ENCODE measurements at regions not wholly inside any gene's neighbourhood (a gene's known extent, or its start where the extent isn't known, plus 50 kb on each side); places are given as distances from the start of the nearest gene placed in this dataset.

DNA sequence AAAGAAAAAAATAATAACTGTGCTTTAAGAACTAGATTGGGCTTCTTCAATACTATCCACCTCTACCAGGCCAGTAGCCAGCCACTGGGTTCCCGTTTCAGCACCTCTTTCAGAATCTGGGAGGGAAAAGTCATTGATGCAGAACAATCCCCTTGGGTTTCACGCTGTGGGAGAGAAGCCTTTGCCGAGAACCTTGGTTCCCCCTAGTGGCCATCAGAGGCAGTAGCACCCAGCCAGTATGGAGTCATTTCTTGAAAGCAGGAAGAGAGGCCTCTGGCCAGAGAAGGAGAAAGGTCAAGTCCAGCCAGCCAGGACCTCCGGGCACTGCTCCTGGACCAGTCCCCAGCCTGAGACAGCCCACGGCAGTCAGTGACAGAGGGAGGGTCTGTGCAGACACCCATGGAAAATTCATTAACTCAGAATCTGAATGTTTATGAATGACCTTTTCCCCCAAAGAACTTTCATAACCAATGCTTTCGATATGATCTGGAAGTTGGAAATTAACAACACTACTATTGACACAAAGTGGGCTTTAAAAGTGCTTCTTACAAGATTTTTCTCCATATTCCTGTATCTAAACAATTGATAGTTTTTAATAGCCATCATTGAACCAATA lies 51.2 kb upstream of the CDH5 start:
- peak; percentile 67 for DNase-seq (ENCODE audit: low read depth)

DNA sequence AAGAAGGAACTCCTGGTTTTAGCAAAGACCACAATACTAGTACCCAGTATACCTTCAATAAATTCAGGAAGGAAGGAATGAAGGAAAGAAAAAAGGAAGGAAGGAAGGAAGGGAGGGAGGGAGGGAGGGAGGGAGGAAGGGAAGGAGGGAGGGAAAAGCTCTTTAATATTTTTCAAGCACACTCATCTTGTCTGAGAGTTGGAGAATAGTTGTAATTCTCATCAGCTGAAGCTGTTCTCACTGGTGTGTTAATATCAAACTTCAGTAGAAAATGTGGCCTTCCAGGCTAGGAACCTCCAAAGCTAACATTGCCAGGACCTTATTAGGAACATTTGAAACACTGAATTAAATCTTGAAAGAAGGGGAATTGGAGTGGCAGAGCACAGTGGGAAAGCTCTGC lies 55.2 kb upstream of the CDH5 start:
- no peak for DNase-seq (ENCODE audit: low read depth)

DNA sequence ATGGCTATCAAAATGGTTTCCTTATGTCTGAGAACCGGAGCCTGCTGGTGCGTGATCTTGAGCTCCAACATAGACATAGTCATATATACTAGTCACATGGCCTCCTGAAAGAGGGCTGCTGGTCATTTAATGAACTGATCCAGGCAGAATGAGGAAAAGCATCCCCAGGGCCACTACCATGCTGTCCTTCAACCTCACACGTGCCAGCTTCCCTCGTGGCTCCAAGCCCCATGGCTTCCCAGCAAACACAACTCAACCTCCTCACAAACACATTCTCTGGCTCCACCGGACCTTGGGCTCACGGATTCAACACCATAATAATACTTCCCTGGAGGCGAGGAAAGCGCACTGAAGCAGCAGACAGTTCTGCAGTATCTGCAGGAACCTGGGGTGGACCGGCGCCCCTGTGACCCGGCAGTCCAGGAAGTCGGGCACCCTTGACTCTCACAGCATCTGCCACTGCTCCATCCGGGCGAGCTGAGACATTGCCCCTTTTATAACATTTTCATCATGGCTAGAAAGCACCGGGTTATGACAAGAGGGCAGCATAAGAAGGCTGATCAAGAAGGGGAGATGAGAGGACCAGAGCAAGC lies 57.2 kb upstream of the CDH5 start:
- no peak for DNase-seq (ENCODE audit: low read depth)

DNA sequence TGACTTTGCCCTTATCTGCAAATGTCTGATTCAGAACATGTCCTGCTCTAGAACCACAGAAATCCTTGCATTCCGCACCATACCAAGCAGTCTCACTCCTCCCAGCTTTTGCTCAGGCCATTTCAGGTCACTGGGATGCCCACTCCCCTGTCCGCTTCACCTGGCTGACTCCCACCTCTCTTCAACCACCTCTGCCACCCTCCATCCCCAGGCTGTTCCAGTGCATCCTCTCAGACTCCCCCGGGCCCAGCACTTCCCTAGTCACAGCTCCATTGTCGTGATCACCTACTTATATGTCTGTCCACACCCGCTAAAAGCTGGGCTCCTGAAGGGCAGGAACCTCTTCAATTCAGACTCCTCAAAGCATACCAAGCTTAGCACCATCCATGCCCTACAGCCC lies 58.4 kb upstream of the CDH5 start:
- DNase-seq (ENCODE audit: low read depth), result no peak

DNA sequence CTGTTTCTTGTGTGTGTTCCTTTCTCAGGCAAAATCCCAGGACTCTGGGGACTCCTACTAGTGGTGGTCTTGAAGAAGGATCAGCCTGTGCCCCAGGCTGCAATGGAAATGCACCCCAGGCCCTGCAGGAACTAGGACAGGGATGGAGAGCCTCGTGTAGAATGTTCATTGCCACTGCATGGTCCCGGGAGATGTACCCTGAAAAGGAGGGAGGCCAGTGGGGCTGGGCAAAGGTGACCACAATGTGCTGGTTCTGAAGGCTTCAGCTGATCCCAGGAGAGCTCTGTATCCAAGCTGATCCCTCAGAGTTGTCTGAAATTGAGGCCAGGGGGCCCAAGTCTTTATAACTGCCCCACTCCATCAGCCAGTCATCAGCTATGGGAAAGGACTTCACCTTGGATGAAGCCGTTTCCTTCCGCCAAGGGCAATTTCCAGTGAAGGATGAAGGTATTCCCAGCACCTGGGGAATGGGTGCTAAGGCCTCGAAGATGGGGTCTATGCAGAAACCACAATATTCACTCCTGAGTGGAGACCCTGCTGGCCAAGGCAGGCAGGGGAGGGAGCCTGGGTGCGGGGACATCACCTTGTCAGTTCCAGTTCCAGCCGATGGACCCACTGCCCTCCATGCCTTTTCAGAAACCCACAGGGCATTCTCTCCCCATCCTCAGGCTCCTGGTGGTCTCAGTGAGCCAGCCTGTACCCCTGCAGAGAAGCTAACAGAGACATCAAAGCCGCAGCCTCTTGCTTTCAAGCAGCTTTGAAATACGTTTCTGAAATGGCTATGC lies 59.9 kb upstream of the CDH5 start:
- no peak for DNase-seq (ENCODE audit: low read depth)

DNA sequence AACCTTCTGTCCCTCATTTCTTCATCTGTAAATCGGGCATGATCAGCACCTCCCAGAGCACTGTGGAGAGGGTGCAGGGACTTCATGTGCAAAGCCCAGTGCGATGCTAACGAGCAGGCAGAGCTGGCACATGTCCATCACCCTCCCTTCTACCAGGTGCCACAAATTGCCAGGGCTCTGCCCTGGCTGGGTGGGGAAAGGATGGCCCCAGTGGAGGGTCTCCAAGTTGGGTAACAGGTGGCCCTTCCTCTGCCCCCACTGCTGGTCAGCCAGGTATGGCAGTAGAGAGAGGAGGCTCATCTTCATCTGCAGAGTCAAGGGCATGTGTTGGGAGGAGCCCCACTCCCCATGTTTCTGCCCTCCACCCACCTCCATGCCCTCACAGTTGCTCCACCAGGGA lies 61.5 kb upstream of the CDH5 start:
- DNase-seq (ENCODE audit: low read depth), result no peak

DNA sequence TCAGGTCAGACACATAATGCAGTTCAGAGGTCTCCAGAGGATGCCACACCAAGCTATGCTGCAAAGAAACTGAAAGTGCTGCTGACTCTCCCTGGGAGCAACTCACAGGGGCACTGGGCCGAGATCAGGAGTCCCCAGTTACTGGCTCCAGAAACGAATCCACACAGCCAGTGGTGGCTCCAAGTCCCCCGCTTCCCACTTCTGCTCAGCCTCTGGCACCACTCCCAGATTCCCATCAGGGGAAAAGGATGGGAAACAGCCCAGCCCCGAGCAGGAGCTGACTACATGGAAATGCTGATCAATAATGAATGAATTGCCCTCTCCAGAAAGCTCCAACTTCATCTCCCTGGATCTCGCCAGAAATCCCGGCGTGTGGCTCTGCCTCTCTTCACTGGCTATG lies 62.3 kb upstream of the CDH5 start:
- no peak for DNase-seq (ENCODE audit: low read depth)

DNA sequence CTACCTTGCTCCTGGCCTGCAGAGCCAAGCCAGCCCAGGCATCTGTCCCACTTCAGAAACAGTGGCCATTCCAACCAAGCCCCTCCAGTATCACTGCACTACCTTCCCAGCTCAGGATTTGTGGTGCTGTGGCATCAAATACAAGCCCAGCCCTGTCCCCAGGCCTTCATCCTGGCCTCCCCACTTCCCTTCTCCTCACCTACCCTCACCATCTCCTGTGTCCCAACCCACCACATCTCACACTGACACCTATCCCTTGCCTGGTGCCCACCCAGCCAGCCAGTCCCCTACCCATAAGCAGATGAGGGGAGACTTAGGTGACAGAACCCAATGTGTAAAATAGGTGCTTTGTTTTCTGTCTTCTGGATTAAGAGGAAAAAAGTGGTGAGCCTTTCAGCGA lies 66.0 kb upstream of the CDH5 start:
- DNase-seq (ENCODE audit: low read depth), result no peak

DNA sequence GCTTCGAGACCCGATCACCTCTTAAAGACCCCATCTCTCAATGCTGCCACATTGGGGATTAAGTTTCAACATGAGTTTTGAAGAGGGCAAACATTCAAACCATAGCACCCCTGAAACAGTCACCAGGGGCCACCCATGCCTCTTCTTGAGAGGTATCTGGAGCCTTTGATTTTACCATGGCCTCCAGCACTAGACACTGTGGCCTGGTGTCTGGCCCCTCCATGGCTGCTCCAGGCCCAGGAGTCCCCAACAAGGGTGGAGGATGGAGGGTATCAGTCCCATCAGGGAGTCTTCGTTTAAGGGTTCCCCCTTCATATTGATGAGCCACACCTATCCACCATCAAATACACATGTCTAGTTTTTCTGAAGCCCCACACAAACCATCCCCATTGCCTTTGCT lies 66.5 kb upstream of the CDH5 start:
- no peak for DNase-seq (ENCODE audit: low read depth)

DNA sequence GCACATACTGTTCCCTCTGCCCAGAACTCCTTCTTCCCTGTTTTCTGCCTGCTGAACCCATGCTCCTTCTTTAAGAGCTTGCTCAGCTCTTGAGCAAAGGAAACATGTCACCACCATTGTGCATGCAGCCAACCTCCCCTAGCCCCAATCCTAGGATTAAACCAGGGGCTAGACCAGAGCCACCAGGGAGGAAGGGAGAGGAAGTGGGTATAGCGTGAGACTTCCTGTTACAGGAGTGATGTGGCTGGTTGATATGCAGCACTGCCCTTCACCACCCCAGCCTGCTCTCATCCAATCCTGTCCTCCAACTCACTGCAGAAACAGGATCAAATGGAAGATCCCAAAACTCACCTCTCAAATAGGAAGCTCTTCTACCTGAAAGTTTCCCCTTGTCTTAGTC lies 67.1 kb upstream of the CDH5 start:
- DNase-seq (ENCODE audit: low read depth), result no peak

DNA sequence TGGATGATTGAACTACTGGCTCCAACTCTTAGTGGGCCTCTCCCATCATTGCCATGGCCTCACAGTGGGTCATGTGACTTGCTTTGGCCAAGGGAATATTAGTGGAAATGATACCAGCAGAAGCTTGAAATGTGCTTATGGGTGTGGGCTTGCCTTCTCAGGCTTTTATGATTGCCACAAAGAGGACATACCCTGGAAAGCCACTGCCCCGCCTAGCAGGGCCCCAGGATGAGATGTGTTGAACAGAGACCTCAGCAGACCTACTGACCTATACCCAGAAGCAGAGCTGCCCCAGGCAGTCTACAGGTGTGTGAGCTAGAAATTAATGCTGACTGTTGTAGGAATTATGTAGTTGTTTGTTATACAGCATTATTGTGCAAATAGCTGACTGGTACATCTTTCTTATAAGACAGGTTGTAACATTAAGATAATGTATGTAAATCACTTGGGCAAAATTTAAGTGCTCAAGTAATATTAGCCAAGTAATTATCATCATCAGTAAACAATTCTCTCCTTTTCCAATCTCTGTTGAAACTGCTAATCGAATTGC lies 67.8 kb upstream of the CDH5 start:
- no peak for DNase-seq (ENCODE audit: low read depth)

DNA sequence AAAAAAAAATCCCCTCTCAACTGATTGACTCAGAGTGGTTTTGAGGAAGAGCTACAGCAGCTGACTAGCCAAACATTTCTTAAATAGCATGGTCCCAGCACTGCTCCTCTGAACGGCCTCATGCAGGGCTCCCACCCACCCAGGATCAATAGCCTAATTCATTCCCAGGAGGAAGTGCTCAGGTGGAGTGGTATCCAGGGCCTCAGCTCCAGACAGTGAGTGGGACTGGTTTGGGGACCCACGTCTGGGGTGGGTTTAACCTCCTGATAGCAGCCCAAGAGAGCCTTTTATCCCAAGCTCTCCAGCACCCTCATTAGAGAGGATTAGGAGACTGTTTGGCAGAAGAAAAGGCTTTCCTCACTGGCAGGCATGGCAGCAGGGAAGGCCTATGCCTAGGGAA lies 68.5 kb upstream of the CDH5 start:
- no peak for DNase-seq (ENCODE audit: low read depth)

DNA sequence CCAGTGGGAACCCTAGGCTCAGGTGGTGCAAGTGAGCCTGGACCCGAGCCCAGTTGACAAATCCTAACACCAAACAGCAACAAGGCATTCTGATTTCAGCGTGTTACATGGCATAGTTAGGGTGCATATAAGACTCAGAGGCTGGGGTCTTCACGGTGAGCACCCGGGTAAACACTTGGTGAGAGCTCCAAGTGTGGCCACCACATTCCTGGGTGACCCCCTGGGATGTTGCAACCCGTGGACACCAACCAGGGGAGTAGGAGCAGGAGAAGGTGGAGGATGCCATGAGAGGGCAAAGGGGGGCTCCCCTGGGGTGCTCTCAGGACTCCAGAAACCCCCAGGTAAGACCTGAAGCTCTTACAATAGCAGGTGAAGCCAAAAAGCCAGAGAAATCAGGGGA lies 69.9 kb upstream of the CDH5 start:
- no peak for DNase-seq (ENCODE audit: low read depth)

DNA sequence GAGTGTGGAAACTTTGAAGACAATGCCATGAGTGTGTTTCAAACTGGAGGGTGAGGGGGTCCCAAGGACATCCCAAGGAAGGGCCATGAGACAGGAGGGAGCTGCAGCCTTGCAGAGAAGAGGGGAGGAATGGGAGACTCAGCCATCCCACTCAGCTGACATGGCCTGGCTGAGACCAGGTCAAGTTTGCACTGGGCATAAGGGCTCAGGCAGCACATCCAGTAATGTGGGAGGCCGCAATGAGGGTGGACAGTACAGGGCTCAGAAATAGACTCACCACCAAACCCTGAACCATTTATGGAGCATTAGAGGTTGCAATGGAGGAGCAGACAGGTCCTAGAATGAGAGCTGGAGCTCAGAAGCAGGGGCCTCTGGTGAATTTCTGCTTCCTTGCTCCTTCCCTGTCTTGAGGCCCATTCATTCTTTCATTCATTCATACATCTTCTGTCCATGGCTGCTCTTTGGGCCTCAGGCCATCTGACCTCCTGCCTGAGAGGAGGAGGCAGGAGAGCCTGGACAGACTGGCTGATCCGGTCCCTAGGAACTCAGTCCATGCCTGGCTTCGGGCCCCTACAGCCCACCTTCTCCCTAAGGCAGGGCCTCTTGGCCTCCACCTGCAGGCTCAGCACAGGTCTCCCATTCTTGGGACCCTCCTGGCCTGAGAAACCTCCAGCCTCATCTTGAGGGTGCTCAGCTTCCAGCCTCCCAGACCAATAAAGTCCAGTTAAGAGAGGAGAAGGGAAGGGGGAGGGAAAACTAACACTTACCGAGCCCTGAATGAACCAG lies 70.5 kb upstream of the CDH5 start:
- no peak for DNase-seq (ENCODE audit: low read depth)

DNA sequence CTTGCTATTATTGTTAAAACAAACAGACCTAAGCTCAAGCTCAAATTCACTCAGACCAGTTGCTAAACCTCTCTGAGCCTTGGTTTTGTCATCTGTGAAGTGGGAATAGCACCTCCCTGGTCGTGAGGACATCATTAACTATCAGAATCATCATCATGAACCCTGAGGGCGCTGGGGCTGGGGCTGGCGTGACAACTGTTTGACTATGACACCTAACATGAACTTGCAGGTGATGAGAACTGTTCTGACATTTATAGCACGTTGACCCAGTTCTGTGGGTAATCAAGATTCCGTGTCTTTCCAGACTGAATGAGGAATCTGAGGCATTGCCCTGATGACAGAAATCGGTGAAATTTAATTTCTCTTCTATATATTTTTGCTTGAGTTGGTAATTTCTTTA lies 71.3 kb upstream of the CDH5 start:
- no peak for DNase-seq (ENCODE audit: low read depth)

DNA sequence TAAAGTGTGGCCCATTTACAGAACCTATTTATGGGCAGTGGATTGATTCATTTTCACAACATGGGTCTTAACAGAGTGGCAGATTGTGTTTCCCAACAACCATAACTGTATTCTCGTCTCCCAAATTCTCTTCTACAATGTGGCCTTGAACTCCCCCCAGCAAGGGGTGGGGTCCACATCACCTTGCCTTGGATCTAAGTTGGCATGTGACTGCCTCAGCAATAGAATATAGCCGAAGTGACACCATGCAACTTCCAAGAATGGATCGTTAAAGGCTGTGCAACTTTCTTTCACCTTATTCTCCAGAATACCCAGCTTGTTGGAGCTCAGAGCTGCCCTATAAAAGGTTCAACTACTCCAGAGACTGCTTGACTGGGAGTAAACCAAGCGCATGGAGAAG lies 72.0 kb upstream of the CDH5 start:
- no peak for DNase-seq (ENCODE audit: low read depth)

DNA sequence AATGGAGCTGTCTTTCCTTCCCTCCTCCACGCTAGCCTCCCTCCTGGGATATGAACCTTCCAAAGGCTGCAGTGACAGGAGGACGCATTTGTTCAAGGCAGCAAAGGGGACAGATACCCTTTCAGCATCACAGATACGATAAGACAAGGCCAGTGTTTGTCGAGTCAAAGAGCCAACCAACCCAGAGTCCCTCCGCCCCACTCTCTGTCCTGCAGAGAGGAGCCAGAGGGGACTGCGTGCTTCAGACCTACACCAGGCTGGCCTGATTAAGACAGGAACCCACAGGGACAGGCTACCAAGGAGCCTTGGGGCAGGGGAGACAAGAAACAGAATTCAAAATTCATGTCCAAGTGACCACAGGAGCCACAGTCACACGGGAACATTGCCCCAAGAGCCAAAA lies 72.6 kb upstream of the CDH5 start:
- no peak for DNase-seq (ENCODE audit: low read depth)

DNA sequence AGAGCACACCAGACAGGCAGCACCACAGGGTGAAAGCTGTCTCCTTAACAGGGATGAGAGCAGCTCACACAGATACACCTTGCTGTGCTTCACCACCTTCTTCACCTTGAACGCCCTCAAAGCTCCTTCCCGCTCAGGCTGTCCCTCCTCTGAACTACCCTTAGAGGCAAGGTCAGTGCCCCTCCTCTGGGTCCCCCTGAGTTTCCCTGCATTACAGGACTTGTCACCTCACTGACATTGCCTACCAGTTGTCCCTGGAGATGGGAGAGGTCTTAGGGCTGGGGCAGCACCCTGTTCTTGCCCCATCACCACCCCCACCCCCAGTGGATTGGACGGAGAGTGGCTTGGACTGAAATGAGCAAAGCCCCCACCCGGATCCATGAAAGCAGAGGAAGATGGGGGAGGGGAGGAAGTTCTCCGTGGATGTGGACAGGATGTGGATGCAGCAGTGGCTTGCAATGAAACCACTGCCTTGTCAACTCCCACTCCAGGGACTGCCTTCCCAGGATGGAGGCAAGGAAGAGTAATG lies 73.2 kb upstream of the CDH5 start:
- DNase-seq (ENCODE audit: low read depth), result no peak

DNA sequence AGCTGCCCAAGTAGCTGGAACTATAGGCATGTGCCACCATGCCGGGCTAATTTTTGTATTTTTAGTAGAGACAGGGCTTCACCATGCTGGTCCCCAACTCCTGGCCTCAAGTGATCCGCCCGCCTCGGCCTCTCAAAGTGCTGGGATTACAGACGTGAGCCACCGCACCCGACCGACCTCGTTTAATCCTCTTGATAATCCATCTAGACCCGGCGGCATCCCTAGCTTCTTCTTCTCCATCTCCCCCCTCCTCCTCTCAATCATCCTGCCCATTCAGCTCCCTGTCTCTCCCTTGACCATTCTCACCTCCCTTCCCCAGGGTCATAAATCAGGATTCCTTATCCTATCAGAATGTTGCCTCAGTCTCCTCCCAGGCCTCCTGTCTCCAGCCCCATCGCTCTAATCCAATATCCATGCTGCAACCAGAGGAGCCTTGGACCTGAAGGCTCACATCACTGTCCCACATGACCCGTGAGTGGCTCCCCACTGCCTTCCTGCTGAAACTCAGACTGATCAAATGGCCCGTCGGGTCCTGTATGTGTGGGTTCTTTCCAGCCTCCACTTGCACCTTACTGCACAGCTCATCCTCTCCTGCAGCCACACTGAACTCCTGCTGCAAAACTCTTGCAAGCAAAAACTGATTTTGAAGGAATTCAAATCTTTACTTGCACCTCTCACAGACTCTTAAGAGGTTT lies 74.1 kb upstream of the CDH5 start:
- no peak for DNase-seq (ENCODE audit: low read depth)

DNA sequence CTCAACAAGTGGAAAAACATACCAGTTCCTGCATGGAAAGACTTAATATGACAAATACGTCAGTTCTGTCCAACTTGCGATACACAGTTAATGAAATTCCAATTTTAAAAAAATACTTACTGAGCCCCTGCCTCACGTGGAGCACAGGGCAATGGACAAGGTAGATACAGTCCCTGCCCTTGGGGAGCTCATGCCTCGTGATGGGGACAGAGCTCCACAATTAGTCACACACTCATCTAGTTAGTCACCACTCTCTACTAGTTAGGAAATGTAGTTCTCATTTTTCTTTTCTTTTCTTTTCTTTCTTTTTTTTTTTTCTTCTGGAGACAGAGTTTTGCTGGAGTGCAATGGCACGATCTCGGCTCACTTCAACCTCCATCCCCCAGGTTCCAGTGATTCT lies 74.7 kb upstream of the CDH5 start:
- DNase-seq (ENCODE audit: low read depth), result no peak

DNA sequence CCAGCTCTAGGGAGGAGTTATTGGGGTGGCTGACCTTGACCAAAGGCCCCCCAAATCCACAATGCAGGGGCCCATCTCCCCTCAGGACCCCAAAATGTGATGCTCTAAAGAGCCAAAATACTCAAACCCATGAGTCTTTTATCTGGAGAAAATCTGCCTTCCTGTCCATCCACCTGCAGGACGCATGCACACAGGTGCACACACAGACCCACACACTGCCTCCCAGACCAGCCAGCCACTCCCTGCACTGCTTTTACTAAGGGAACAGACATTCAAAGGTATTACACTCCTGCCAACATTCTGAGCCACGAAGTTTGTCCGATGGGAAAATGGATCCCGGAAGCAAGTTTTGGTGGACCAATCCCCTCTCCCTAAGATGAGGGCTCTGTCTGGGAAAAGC lies 76.1 kb upstream of the CDH5 start:
- DNase-seq (ENCODE audit: low read depth), result no peak

DNA sequence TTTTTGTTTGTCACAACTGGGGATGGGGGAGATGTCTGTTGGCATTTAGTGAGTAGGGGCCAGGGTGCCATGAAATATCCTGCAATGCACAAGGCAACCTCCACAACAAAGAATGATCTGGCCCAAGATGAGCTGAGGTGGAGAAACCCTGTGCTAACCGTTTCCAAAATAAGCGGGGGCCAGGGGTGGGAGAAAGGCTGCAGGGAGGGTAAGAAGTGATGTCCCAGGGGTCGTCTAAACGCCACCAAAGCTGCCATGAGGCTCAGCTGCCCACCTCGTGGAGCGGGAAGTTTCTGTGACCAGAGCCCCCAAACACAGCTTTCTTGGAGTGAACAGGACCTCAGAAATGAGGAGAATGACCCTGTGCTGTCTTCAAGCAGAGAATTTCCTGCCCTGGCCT lies 76.5 kb upstream of the CDH5 start:
- DNase-seq (ENCODE audit: low read depth), result no peak

Measured in M059J (cell line).